ENCODE measurements at regions not wholly inside any gene's neighbourhood (a gene's known extent, or its start where the extent isn't known, plus 50 kb on each side); places are given as distances from the start of the nearest gene placed in this dataset.

- no peak for DNase-seq
- Histone ChIP-seq H3K4me3 (replicated peaks in 1 of 3; ENCODE audit: low read depth in 2 of 3, low read length in 3 of 3) (no peak overlapping the region), H3K4me2 (replicated peaks; ENCODE audit: extremely low read depth, low read length, poor library complexity, severe bottlenecking) (no peak overlapping the region), H4K20me1 (ENCODE audit: insufficient read depth, low read length) (no peaks in the 10 kb centered on the region), H3K79me2 (ENCODE audit: insufficient read depth, low read length) (no peaks in the 10 kb centered on the region), H3K36me3 (replicated peaks in 1 of 2; ENCODE audit: control insufficient read depth in 1 of 2, insufficient read depth in 2 of 2, low read length in 2 of 2) (no peaks in the 10 kb centered on the region), H3K4me1 (ENCODE audit: control insufficient read depth in 1 of 2, insufficient read depth in 2 of 2, low read length in 2 of 2) (no peaks in the 10 kb centered on the region), H3K27ac (ENCODE audit: low read depth in 1 of 2, low read length in 2 of 2) (no peak overlapping the region), H3K27me3 (ENCODE audit: control insufficient read depth in 2 of 2, insufficient read depth in 2 of 2, low read length in 2 of 2) (no peaks in the 10 kb centered on the region), H3K9me3 (replicated peaks in 1 of 2; ENCODE audit: control insufficient read depth in 1 of 2, insufficient read depth in 1 of 2, low read length in 2 of 2) (no peaks in the 10 kb centered on the region), H3K9ac (ENCODE audit: insufficient read depth, low read length, poor library complexity, severe bottlenecking) (no peak overlapping the region), H2AFZ (ENCODE audit: insufficient read depth, low read depth, low read length, poor library complexity, severe bottlenecking) (no peak overlapping the region)
- no peak overlapping the region for H3K4me3 Mint-ChIP-seq
- no peak overlapping the region for H3K27ac Mint-ChIP-seq
- intact Hi-C loops (cut with micrococcal nuclease), result no loop called here
- peaks cover 0 to 2% (median 1%) of the 10 kb centered on the region in 3 donors for H3K27me3 Mint-ChIP-seq (ENCODE audit: low read depth in 3 of 3)
- no peaks in the 10 kb centered on the region for H3K4me1 Mint-ChIP-seq
- 87% methylated on average over 2 of the region's 2 CpGs for WGBS (ENCODE audit: insufficient coverage)
- H3K9me3 Mint-ChIP-seq, result peaks cover 0 to 4% (median 0%) of the 10 kb centered on the region in 7 donors
- H3K36me3 Mint-ChIP-seq, result no peaks in the 10 kb centered on the region
- no peak for TF ChIP-seq CTCF (IDR thresholded peaks at IDR 0.05)
Measured at GRCh38 chr12:98328467-98328866, 186.9 kb upstream of the TMPO start.

- H3K9ac ChIP-seq (ENCODE audit: insufficient read depth, low read length, poor library complexity, severe bottlenecking), result no peak overlapping the region
- H4K20me1 ChIP-seq (ENCODE audit: insufficient read depth, low read length), result no peaks in the 10 kb centered on the region
- Mint-ChIP-seq H3K4me3 (no peak overlapping the region), H3K36me3 (no peaks in the 10 kb centered on the region), H3K4me1 (no peaks in the 10 kb centered on the region), H3K27ac (no peak overlapping the region), H3K27me3 (ENCODE audit: low read depth in 3 of 3) (peaks cover 0 to 2% (median 1%) of the 10 kb centered on the region in 3 donors), H3K9me3 (no peaks in the 10 kb centered on the region)
- H3K27me3 ChIP-seq (ENCODE audit: control insufficient read depth in 2 of 2, insufficient read depth in 2 of 2, low read length in 2 of 2), result no peaks in the 10 kb centered on the region
- no peak overlapping the region for H3K4me2 ChIP-seq (replicated peaks; ENCODE audit: extremely low read depth, low read length, poor library complexity, severe bottlenecking)
- 27% methylated on average over 3 of the region's 5 CpGs for WGBS (ENCODE audit: insufficient coverage)
- intact Hi-C loops (cut with micrococcal nuclease), result no loop called here
- no peaks in the 10 kb centered on the region for H3K79me2 ChIP-seq (ENCODE audit: insufficient read depth, low read length)
- no peak overlapping the region for H2AFZ ChIP-seq (ENCODE audit: insufficient read depth, low read depth, low read length, poor library complexity, severe bottlenecking)
- no peaks in the 10 kb centered on the region for H3K36me3 ChIP-seq (replicated peaks in 1 of 2; ENCODE audit: control insufficient read depth in 1 of 2, insufficient read depth in 2 of 2, low read length in 2 of 2)
- no peak overlapping the region for H3K4me3 ChIP-seq (replicated peaks in 1 of 3; ENCODE audit: low read depth in 2 of 3, low read length in 3 of 3)
- DNase-seq, result no peak
- H3K4me1 ChIP-seq (ENCODE audit: control insufficient read depth in 1 of 2, insufficient read depth in 2 of 2, low read length in 2 of 2), result no peaks in the 10 kb centered on the region
- no peak for TF ChIP-seq CTCF (IDR thresholded peaks at IDR 0.05)
- H3K27ac ChIP-seq (ENCODE audit: low read depth in 1 of 2, low read length in 2 of 2), result no peak overlapping the region
- no peaks in the 10 kb centered on the region for H3K9me3 ChIP-seq (replicated peaks in 1 of 2; ENCODE audit: control insufficient read depth in 1 of 2, insufficient read depth in 1 of 2, low read length in 2 of 2)
Measured at GRCh38 chr12:98329589-98329988, 185.8 kb upstream of the TMPO start.
